ENCODE measurements at regions not wholly inside any gene's neighbourhood (a gene's known extent, or its start where the extent isn't known, plus 50 kb on each side); places are given as distances from the start of the nearest gene placed in this dataset.

DNA sequence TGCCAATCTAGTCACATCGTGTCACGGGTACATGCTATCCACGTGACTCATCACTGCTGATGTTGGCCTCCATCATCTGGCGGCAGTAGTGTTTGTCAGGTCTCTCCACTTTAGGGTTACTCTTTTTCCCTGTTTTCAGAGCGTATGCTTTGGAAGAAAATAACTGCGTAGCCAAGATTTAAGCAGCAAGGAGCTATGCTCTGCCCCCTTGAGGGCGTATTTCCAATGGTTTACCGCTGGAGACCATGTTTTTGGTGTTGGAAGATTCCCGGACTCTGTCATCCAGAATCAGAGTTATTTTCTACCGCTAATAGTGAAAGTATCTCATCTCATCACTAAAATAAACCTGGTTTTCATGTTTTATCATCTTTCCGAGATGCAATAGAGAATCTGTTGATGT, 306.5 kb downstream of the C6orf118 start:
- H2AFZ ChIP-seq (ENCODE audit: low read depth, low read length): no peak overlapping the region

GRCh38 chr6:165002358-165002757, 307.0 kb downstream of the C6orf118 start:
- no peaks in the 10 kb centered on the region for H3K27me3 Mint-ChIP-seq (ENCODE audit: low read depth, unreplicated experiment)
- Histone ChIP-seq H3K4me2 (ENCODE audit: low read length) (no peak overlapping the region), H3K27ac (ENCODE audit: low read depth, low read length) (no peak overlapping the region), H3K9ac (ENCODE audit: low read length) (no peak overlapping the region), H3K4me3 (ENCODE audit: insufficient read depth, low read depth, low read length) (no peak overlapping the region), H3K9me3 (ENCODE audit: insufficient read depth, low read depth, low read length) (no peaks in the 10 kb centered on the region), H3K79me2 (ENCODE audit: insufficient read depth, low read length) (no peaks in the 10 kb centered on the region), H2AFZ (ENCODE audit: low read depth, low read length) (no peak overlapping the region), H3K27me3 (ENCODE audit: insufficient read depth, low read length) (no peaks in the 10 kb centered on the region), H3K36me3 (ENCODE audit: insufficient read depth, low read length) (no peaks in the 10 kb centered on the region), H3K4me1 (ENCODE audit: insufficient read depth, low read length) (no peaks in the 10 kb centered on the region), H4K20me1 (ENCODE audit: insufficient read depth, low read length) (no peaks in the 10 kb centered on the region)
- FAIRE-seq (no peak), DNase-seq (ENCODE audit: low read depth) (no peak)
- TF ChIP-seq, protein P1, sequence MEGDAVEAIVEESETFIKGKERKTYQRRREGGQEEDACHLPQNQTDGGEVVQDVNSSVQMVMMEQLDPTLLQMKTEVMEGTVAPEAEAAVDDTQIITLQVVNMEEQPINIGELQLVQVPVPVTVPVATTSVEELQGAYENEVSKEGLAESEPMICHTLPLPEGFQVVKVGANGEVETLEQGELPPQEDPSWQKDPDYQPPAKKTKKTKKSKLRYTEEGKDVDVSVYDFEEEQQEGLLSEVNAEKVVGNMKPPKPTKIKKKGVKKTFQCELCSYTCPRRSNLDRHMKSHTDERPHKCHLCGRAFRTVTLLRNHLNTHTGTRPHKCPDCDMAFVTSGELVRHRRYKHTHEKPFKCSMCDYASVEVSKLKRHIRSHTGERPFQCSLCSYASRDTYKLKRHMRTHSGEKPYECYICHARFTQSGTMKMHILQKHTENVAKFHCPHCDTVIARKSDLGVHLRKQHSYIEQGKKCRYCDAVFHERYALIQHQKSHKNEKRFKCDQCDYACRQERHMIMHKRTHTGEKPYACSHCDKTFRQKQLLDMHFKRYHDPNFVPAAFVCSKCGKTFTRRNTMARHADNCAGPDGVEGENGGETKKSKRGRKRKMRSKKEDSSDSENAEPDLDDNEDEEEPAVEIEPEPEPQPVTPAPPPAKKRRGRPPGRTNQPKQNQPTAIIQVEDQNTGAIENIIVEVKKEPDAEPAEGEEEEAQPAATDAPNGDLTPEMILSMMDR (IDR thresholded peaks at IDR 0.05; ENCODE audit: insufficient read depth, low read depth, low read length): no peak
- TF ChIP-seq EZH2 (IDR thresholded peaks at IDR 0.05; ENCODE audit: insufficient read depth, low read length): no peak
- H3K36me3 Mint-ChIP-seq (ENCODE audit: low read depth, unreplicated experiment): no peaks in the 10 kb centered on the region
- H3K27ac Mint-ChIP-seq (ENCODE audit: unreplicated experiment): no peak overlapping the region
- H3K4me3 Mint-ChIP-seq (ENCODE audit: unreplicated experiment): no peak overlapping the region
- no peaks in the 10 kb centered on the region for H3K4me1 Mint-ChIP-seq (ENCODE audit: low read depth, unreplicated experiment)
- peaks cover 4% of the 10 kb centered on the region for H3K9me3 Mint-ChIP-seq (ENCODE audit: unreplicated experiment)

More for the DNA sequence above, 306.5 kb downstream of the C6orf118 start:
- no peak overlapping the region for H3K4me2 ChIP-seq (ENCODE audit: low read length)
- Mint-ChIP-seq H3K27ac (ENCODE audit: unreplicated experiment) (no peak overlapping the region), H3K4me3 (ENCODE audit: unreplicated experiment) (no peak overlapping the region), H3K27me3 (ENCODE audit: low read depth, unreplicated experiment) (no peaks in the 10 kb centered on the region), H3K9me3 (ENCODE audit: unreplicated experiment) (peaks cover 4% of the 10 kb centered on the region), H3K4me1 (ENCODE audit: low read depth, unreplicated experiment) (no peaks in the 10 kb centered on the region), H3K36me3 (ENCODE audit: low read depth, unreplicated experiment) (no peaks in the 10 kb centered on the region)
- no peak for DNase-seq (ENCODE audit: low read depth)
- H3K36me3 ChIP-seq (ENCODE audit: insufficient read depth, low read length): no peaks in the 10 kb centered on the region
- no peaks in the 10 kb centered on the region for H3K79me2 ChIP-seq (ENCODE audit: insufficient read depth, low read length)
- no peaks in the 10 kb centered on the region for H3K9me3 ChIP-seq (ENCODE audit: insufficient read depth, low read depth, low read length)
- FAIRE-seq: no peak
- no peaks in the 10 kb centered on the region for H3K4me1 ChIP-seq (ENCODE audit: insufficient read depth, low read length)
- H3K27ac ChIP-seq (ENCODE audit: low read depth, low read length): no peak overlapping the region
- no peaks in the 10 kb centered on the region for H3K27me3 ChIP-seq (ENCODE audit: insufficient read depth, low read length)
- no peak overlapping the region for H3K9ac ChIP-seq (ENCODE audit: low read length)
- no peak overlapping the region for H3K4me3 ChIP-seq (ENCODE audit: insufficient read depth, low read depth, low read length)
- TF ChIP-seq, protein P1 (IDR thresholded peaks at IDR 0.05; ENCODE audit: insufficient read depth, low read depth, low read length): no peak
- TF ChIP-seq EZH2 (IDR thresholded peaks at IDR 0.05; ENCODE audit: insufficient read depth, low read length): no peak
- no peaks in the 10 kb centered on the region for H4K20me1 ChIP-seq (ENCODE audit: insufficient read depth, low read length)

DNA sequence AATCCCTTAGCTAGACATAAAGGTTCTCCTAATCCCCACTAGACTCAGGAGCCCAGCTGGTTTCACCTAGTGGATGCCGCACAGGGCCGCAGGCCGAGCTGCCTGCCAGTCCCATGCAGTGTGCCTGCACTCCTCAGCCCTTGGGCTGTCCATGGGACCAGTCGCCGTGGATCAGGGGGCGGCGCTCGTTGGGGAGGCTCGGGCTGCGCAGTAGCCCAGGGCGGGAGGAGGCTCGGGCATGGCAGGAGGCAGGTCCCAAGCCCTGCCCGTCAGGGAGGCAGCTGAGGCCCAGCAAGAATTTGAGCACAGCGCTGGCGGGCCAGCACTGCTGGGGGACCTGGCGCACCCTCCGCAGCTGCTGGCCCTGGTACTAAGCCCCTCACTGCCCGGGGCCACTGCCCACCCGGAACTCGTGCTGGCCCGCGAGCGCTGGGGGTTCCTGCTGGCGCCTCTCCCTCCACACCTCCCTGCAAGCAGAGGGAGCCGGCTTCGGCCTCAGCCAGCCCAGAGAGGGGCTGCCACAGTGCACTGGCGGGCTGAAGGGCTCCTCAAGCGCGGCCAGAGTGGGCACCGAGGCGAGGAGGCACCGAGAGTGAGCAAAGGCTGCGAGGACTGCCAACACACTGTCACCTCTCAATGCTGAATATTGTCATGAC, 307.8 kb downstream of the C6orf118 start:
- Mint-ChIP-seq H3K27ac (ENCODE audit: unreplicated experiment) (no peak overlapping the region), H3K4me1 (ENCODE audit: low read depth, unreplicated experiment) (no peaks in the 10 kb centered on the region), H3K36me3 (ENCODE audit: low read depth, unreplicated experiment) (no peaks in the 10 kb centered on the region), H3K27me3 (ENCODE audit: low read depth, unreplicated experiment) (no peaks in the 10 kb centered on the region), H3K9me3 (ENCODE audit: unreplicated experiment) (peaks cover 2% of the 10 kb centered on the region), H3K4me3 (ENCODE audit: unreplicated experiment) (no peak overlapping the region)
- no peak overlapping the region for H3K4me2 ChIP-seq (ENCODE audit: low read length)
- H3K79me2 ChIP-seq (ENCODE audit: insufficient read depth, low read length): no peaks in the 10 kb centered on the region
- TF ChIP-seq, protein P1 (IDR thresholded peaks at IDR 0.05; ENCODE audit: insufficient read depth, low read depth, low read length): no peak
- TF ChIP-seq EZH2 (IDR thresholded peaks at IDR 0.05; ENCODE audit: insufficient read depth, low read length): no peak
- no peaks in the 10 kb centered on the region for H4K20me1 ChIP-seq (ENCODE audit: insufficient read depth, low read length)
- DNase-seq (ENCODE audit: low read depth) (no peak), FAIRE-seq (no peak)
- no peak overlapping the region for H3K27ac ChIP-seq (ENCODE audit: low read depth, low read length)
- no peaks in the 10 kb centered on the region for H3K36me3 ChIP-seq (ENCODE audit: insufficient read depth, low read length)
- no peaks in the 10 kb centered on the region for H3K4me1 ChIP-seq (ENCODE audit: insufficient read depth, low read length)
- no peak overlapping the region for H3K4me3 ChIP-seq (ENCODE audit: insufficient read depth, low read depth, low read length)
- no peak overlapping the region for H2AFZ ChIP-seq (ENCODE audit: low read depth, low read length)
- H3K27me3 ChIP-seq (ENCODE audit: insufficient read depth, low read length): no peaks in the 10 kb centered on the region
- H3K9ac ChIP-seq (ENCODE audit: low read length): no peak overlapping the region
- H3K9me3 ChIP-seq (ENCODE audit: insufficient read depth, low read depth, low read length): no peaks in the 10 kb centered on the region
